ENCODE measurements at regions not wholly inside any gene's neighbourhood (a gene's known extent, or its start where the extent isn't known, plus 50 kb on each side); places are given as distances from the start of the nearest gene placed in this dataset.

DNA sequence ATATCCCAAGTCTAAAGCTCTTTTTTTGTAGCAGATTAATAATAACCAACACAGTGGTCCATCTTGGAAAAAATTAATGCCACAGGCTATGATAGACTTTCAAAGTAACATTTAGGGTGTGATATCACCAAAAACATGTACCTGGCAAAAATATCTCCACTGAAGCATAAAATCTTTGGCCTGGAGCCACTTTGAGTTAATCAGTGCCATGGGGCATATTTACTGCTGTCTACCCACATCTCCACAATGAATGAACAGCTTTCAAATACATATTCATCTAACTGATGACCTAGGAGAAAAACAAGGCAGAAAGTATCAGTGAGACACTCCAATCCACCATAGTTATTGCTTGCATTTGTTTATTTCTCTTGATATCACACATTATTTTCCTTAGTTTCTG lies 296.0 kb upstream of the MDFIC2 start:
- POLR2A ChIA-PET (ENCODE audit: unreplicated experiment) = no interaction called here
- ATAC-seq = no peak
- Histone ChIP-seq H4K20me1 (ENCODE audit: low read length) (no peaks in the 10 kb centered on the region), H3K4me3 (ENCODE audit: low read length) (no peak overlapping the region), H3K4me1 (ENCODE audit: insufficient read depth, low read length) (no peaks in the 10 kb centered on the region), H3K27ac (ENCODE audit: low read length) (no peak overlapping the region), H3K9me3 (ENCODE audit: low read length) (no peaks in the 10 kb centered on the region), H3K4me2 (ENCODE audit: low read length) (no peak overlapping the region), H3K9ac (ENCODE audit: low read length) (no peak overlapping the region), H3K79me2 (ENCODE audit: low read length) (0 out of 2 replicates have a peak, but pooled peaks cover 3% of the 10 kb centered on the region), H3K27me3 (ENCODE audit: low read length) (no peaks in the 10 kb centered on the region), H3K36me3 (ENCODE audit: low read depth, low read length) (no peaks in the 10 kb centered on the region), H3K9me2 (replicated peaks; ENCODE audit: low read length) (no peaks in the 10 kb centered on the region), H2AFZ (ENCODE audit: low read length) (no peak overlapping the region), H3F3A (ENCODE audit: low read length, unreplicated experiment) (no peaks in the 10 kb centered on the region)
- intact Hi-C loops (cut with micrococcal nuclease) = no loop called here
- CTCF ChIA-PET = no interaction called here
- no TSS peak for BruUV-seq (replicated peaks)
- TF ChIP-seq EZH2 (IDR thresholded peaks at IDR 0.05; ENCODE audit: low read length, unreplicated experiment) = no peak
- TF ChIP-seq, protein P1, sequence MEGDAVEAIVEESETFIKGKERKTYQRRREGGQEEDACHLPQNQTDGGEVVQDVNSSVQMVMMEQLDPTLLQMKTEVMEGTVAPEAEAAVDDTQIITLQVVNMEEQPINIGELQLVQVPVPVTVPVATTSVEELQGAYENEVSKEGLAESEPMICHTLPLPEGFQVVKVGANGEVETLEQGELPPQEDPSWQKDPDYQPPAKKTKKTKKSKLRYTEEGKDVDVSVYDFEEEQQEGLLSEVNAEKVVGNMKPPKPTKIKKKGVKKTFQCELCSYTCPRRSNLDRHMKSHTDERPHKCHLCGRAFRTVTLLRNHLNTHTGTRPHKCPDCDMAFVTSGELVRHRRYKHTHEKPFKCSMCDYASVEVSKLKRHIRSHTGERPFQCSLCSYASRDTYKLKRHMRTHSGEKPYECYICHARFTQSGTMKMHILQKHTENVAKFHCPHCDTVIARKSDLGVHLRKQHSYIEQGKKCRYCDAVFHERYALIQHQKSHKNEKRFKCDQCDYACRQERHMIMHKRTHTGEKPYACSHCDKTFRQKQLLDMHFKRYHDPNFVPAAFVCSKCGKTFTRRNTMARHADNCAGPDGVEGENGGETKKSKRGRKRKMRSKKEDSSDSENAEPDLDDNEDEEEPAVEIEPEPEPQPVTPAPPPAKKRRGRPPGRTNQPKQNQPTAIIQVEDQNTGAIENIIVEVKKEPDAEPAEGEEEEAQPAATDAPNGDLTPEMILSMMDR (conservative IDR thresholded peaks at IDR 0.05; ENCODE audit: low read depth, low read length) = no peak
- TF ChIP-seq EZH2phosphoT487 (IDR thresholded peaks at IDR 0.05; ENCODE audit: borderline replicate concordance, low read length) = no peak
- no peak for DNase-seq

DNA sequence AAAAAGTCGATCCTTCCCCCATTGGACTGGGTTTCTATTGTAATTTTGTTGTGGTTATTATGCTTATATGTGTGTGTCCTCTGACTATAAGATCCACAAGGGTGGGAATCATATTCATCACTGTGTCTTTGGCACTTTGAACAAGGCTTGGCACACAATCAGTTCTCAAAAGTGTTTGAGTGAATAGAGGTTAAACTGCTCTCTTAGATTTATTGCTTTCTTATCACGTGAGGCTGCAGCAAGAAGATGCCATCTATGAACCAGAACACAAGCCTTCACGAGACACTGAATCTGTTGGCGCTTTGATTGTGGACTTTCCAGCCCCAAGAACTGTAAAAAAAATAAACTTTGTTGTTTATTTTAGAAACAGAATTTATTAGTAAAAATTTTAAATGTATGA lies 295.0 kb upstream of the MDFIC2 start:
- POLR2A ChIA-PET (ENCODE audit: unreplicated experiment) = no interaction called here
- no peak for ATAC-seq

DNA sequence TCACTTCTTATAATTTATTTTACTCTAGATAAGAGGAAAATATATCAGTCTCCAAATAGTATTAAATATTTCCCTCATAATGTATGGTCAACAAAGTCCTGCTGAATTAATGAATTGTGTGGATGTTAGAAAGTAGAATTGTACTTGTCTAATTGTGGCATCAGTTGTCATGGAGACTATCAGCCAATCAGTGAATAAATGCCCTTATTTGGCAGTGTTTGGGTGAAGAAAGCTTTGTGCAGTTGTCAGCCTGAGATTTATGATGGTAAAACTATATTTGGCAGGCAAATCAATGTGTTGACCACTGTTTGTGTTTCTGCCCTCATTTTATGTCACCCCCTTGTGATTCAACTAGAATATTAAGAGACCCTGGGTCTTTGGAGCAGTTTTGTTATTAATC lies 293.6 kb upstream of the MDFIC2 start:
- ChIA-PET CTCF (no interaction called here), POLR2A (ENCODE audit: unreplicated experiment) (no interaction called here)
- no peaks in the 10 kb centered on the region for H3F3A ChIP-seq (ENCODE audit: low read length, unreplicated experiment)
- no peak for TF ChIP-seq EZH2phosphoT487 (IDR thresholded peaks at IDR 0.05; ENCODE audit: borderline replicate concordance, low read length)
- intact Hi-C loops (cut with micrococcal nuclease) = no loop called here
- H3K4me1 ChIP-seq (ENCODE audit: insufficient read depth, low read length) = no peaks in the 10 kb centered on the region
- H3K27me3 ChIP-seq (ENCODE audit: low read length) = no peaks in the 10 kb centered on the region
- H3K79me2 ChIP-seq (ENCODE audit: low read length) = no peaks in the 10 kb centered on the region
- DNase-seq = no peak
- no TSS peak for BruUV-seq (replicated peaks)
- H3K9me2 ChIP-seq (replicated peaks; ENCODE audit: low read length) = no peaks in the 10 kb centered on the region
- H2AFZ ChIP-seq (ENCODE audit: low read length) = no peak overlapping the region
- H3K4me3 ChIP-seq (ENCODE audit: low read length) = no peak overlapping the region
- no peaks in the 10 kb centered on the region for H4K20me1 ChIP-seq (ENCODE audit: low read length)
- no peaks in the 10 kb centered on the region for H3K9me3 ChIP-seq (ENCODE audit: low read length)
- no peak overlapping the region for H3K9ac ChIP-seq (ENCODE audit: low read length)
- H3K27ac ChIP-seq (ENCODE audit: low read length) = no peak overlapping the region
- no peaks in the 10 kb centered on the region for H3K36me3 ChIP-seq (ENCODE audit: low read depth, low read length)
- H3K4me2 ChIP-seq (ENCODE audit: low read length) = no peak overlapping the region
- ATAC-seq = no peak

More for the DNA sequence above, 295.0 kb upstream of the MDFIC2 start:
- no peak overlapping the region for H2AFZ ChIP-seq (ENCODE audit: low read length)
- no peaks in the 10 kb centered on the region for H3K9me2 ChIP-seq (replicated peaks; ENCODE audit: low read length)
- no peak overlapping the region for H3K4me2 ChIP-seq (ENCODE audit: low read length)
- TF ChIP-seq, protein P1 (conservative IDR thresholded peaks at IDR 0.05; ENCODE audit: low read depth, low read length) = no peak
- no peak for TF ChIP-seq EZH2 (IDR thresholded peaks at IDR 0.05; ENCODE audit: low read length, unreplicated experiment)
- TF ChIP-seq EZH2phosphoT487 (IDR thresholded peaks at IDR 0.05; ENCODE audit: borderline replicate concordance, low read length) = no peak
- intact Hi-C loops (cut with micrococcal nuclease) = no loop called here
- no peak overlapping the region for H3K4me3 ChIP-seq (ENCODE audit: low read length)
- no peaks in the 10 kb centered on the region for H3K4me1 ChIP-seq (ENCODE audit: insufficient read depth, low read length)
- no peaks in the 10 kb centered on the region for H3K27me3 ChIP-seq (ENCODE audit: low read length)
- BruUV-seq (replicated peaks) = no TSS peak
- no peak overlapping the region for H3K9ac ChIP-seq (ENCODE audit: low read length)
- no peaks in the 10 kb centered on the region for H3K9me3 ChIP-seq (ENCODE audit: low read length)
- no peaks in the 10 kb centered on the region for H3F3A ChIP-seq (ENCODE audit: low read length, unreplicated experiment)
- no peaks in the 10 kb centered on the region for H3K79me2 ChIP-seq (ENCODE audit: low read length)
- H3K36me3 ChIP-seq (ENCODE audit: low read depth, low read length) = no peaks in the 10 kb centered on the region
- CTCF ChIA-PET = no interaction called here
- DNase-seq = no peak
- no peak overlapping the region for H3K27ac ChIP-seq (ENCODE audit: low read length)
- no peaks in the 10 kb centered on the region for H4K20me1 ChIP-seq (ENCODE audit: low read length)

All from PC-3 (cell line).